GM18502 (cell line): ENCODE measurements at regions not wholly inside any gene's neighbourhood (a gene's known extent, or its start where the extent isn't known, plus 50 kb on each side); places are given as distances from the start of the nearest gene placed in this dataset.
"Not testable (repeated sequence)": the region's sequence is repeated elsewhere in the genome, so short reads cannot be mapped to it uniquely, and the experiment has no call there.

Experiments used
- ATAC-seq: cut with Tn5 transposase; IDR thresholded peaks from one replicate; pipeline ENCODE4 v1.9.1; 2021; ENCODE audit warnings: mild to moderate bottlenecking; ENCODE audit not compliant: unreplicated experiment, poor library complexity

GRCh38 chr16:79887541-79888540 is 287.3 kb upstream of the MAF start:
- no peak for ATAC-seq

GRCh38 chr16:79885320-79885719 is 284.8 kb upstream of the MAF start:
- ATAC-seq, result no peak

- ATAC-seq, result no peak
Observed at GRCh38 chr16:79883494-79883893, 283.0 kb upstream of the MAF start.

GRCh38 chr16:79882340-79883005 is 281.9 kb upstream of the MAF start:
- no peak for ATAC-seq

- not testable (repeated sequence) for ATAC-seq
Observed at GRCh38 chr16:79881107-79881506, 280.6 kb upstream of the MAF start.

GRCh38 chr16:79876332-79876730 is 275.8 kb upstream of the MAF start:
- peak; percentile 44 for ATAC-seq

- no peak for ATAC-seq
Observed at GRCh38 chr16:79874391-79874790, 273.9 kb upstream of the MAF start.

GRCh38 chr16:79873825-79874224 is 273.3 kb upstream of the MAF start:
- no peak for ATAC-seq

- ATAC-seq, result no peak
Observed at GRCh38 chr16:79871906-79872305, 271.4 kb upstream of the MAF start.

- no peak for ATAC-seq
Observed at GRCh38 chr16:79870016-79870886, 269.7 kb upstream of the MAF start.

GRCh38 chr16:79869304-79870015 is 268.9 kb upstream of the MAF start:
- no peak for ATAC-seq

GRCh38 chr16:79868841-79869240 is 268.3 kb upstream of the MAF start:
- ATAC-seq, result no peak

GRCh38 chr16:79867425-79867997 is 267.0 kb upstream of the MAF start:
- no peak for ATAC-seq

- ATAC-seq, result no peak
Observed at GRCh38 chr16:79865918-79866317, 265.4 kb upstream of the MAF start.

GRCh38 chr16:79864781-79865391 is 264.3 kb upstream of the MAF start:
- no peak for ATAC-seq

GRCh38 chr16:79864032-79864780 is 263.7 kb upstream of the MAF start:
- no peak for ATAC-seq

- no peak for ATAC-seq
Observed at GRCh38 chr16:79863128-79864031, 262.8 kb upstream of the MAF start.
